ENCODE measurements at regions not wholly inside any gene's neighbourhood (a gene's known extent, or its start where the extent isn't known, plus 50 kb on each side); places are given as distances from the start of the nearest gene placed in this dataset.
"Not testable (repeated sequence)": the region's sequence is repeated elsewhere in the genome, so short reads cannot be mapped to it uniquely, and the experiment has no call there.

GRCh38 chr6:82458705-82459104, 95.1 kb downstream of the TPBG start:
- H3K4me3 ChIP-seq (ENCODE audit: low read length) = no peak overlapping the region
- DNase-seq = no peak
- H3K27ac ChIP-seq (ENCODE audit: low read length) = no peak overlapping the region
- H3K9me2 ChIP-seq (replicated peaks; ENCODE audit: insufficient read depth, low read length) = no peaks in the 10 kb centered on the region
- no peaks in the 10 kb centered on the region for H3K9me3 ChIP-seq (ENCODE audit: low read length)
- no peak overlapping the region for H2AFZ ChIP-seq (ENCODE audit: low read length)
- no peaks in the 10 kb centered on the region for H4K20me1 ChIP-seq (ENCODE audit: insufficient read depth, low read depth, low read length)
- H3K4me1 ChIP-seq (ENCODE audit: low read length) = no peaks in the 10 kb centered on the region
- H3K36me3 ChIP-seq (ENCODE audit: insufficient read depth, low read length) = no peaks in the 10 kb centered on the region
- no peak overlapping the region for H3K9ac ChIP-seq (ENCODE audit: low read length)
- H3K4me2 ChIP-seq (ENCODE audit: low read depth, low read length, poor library complexity, severe bottlenecking) = no peak overlapping the region
- H3K27me3 ChIP-seq (ENCODE audit: low read length) = no peaks in the 10 kb centered on the region
- H3K79me2 ChIP-seq (ENCODE audit: low read length) = no peaks in the 10 kb centered on the region

GRCh38 chr6:82461536-82461935, 97.9 kb downstream of the TPBG start:
- Histone ChIP-seq H3K4me3 (ENCODE audit: low read length) (no peak overlapping the region), H3K79me2 (ENCODE audit: low read length) (no peaks in the 10 kb centered on the region), H4K20me1 (ENCODE audit: insufficient read depth, low read depth, low read length) (no peaks in the 10 kb centered on the region), H3K27me3 (ENCODE audit: low read length) (no peaks in the 10 kb centered on the region), H3K9ac (ENCODE audit: low read length) (no peak overlapping the region), H2AFZ (ENCODE audit: low read length) (no peak overlapping the region), H3K9me2 (replicated peaks; ENCODE audit: insufficient read depth, low read length) (no peaks in the 10 kb centered on the region), H3K4me1 (ENCODE audit: low read length) (no peaks in the 10 kb centered on the region), H3K27ac (ENCODE audit: low read length) (no peak overlapping the region), H3K36me3 (ENCODE audit: insufficient read depth, low read length) (no peaks in the 10 kb centered on the region), H3K9me3 (ENCODE audit: low read length) (no peaks in the 10 kb centered on the region), H3K4me2 (ENCODE audit: low read depth, low read length, poor library complexity, severe bottlenecking) (no peak overlapping the region)
- DNase-seq = no peak

- Histone ChIP-seq H3K4me1 (ENCODE audit: low read length) (no peaks in the 10 kb centered on the region), H3K36me3 (ENCODE audit: insufficient read depth, low read length) (no peaks in the 10 kb centered on the region), H3K79me2 (ENCODE audit: low read length) (no peaks in the 10 kb centered on the region), H3K4me2 (ENCODE audit: low read depth, low read length, poor library complexity, severe bottlenecking) (no peak overlapping the region), H3K9me3 (ENCODE audit: low read length) (no peaks in the 10 kb centered on the region), H3K27me3 (ENCODE audit: low read length) (no peaks in the 10 kb centered on the region), H3K4me3 (ENCODE audit: low read length) (no peak overlapping the region), H4K20me1 (ENCODE audit: insufficient read depth, low read depth, low read length) (no peaks in the 10 kb centered on the region), H3K9ac (ENCODE audit: low read length) (no peak overlapping the region), H2AFZ (ENCODE audit: low read length) (no peak overlapping the region), H3K9me2 (replicated peaks; ENCODE audit: insufficient read depth, low read length) (no peaks in the 10 kb centered on the region), H3K27ac (ENCODE audit: low read length) (no peak overlapping the region)
- DNase-seq = no peak
Measured at GRCh38 chr6:82467338-82467737, 103.7 kb downstream of the TPBG start.

- not testable (repeated sequence) for H3K36me3 ChIP-seq (ENCODE audit: insufficient read depth, low read length); H3K9ac ChIP-seq (ENCODE audit: low read length); H3K4me1 ChIP-seq (ENCODE audit: low read length); H3K27me3 ChIP-seq (ENCODE audit: low read length); DNase-seq; H3K4me3 ChIP-seq (ENCODE audit: low read length); H3K9me3 ChIP-seq (ENCODE audit: low read length); H2AFZ ChIP-seq (ENCODE audit: low read length); H4K20me1 ChIP-seq (ENCODE audit: insufficient read depth, low read depth, low read length); H3K9me2 ChIP-seq (replicated peaks; ENCODE audit: insufficient read depth, low read length); H3K4me2 ChIP-seq (ENCODE audit: low read depth, low read length, poor library complexity, severe bottlenecking); H3K27ac ChIP-seq (ENCODE audit: low read length); H3K79me2 ChIP-seq (ENCODE audit: low read length)
Measured at GRCh38 chr6:82470123-82470522, 106.5 kb downstream of the TPBG start.

GRCh38 chr6:82475106-82475505, 111.5 kb downstream of the TPBG start:
- H3K4me3 ChIP-seq (ENCODE audit: low read length); H4K20me1 ChIP-seq (ENCODE audit: insufficient read depth, low read depth, low read length); H3K9me3 ChIP-seq (ENCODE audit: low read length); H3K4me1 ChIP-seq (ENCODE audit: low read length); DNase-seq; H3K36me3 ChIP-seq (ENCODE audit: insufficient read depth, low read length); H3K4me2 ChIP-seq (ENCODE audit: low read depth, low read length, poor library complexity, severe bottlenecking); H3K79me2 ChIP-seq (ENCODE audit: low read length); H3K9me2 ChIP-seq (replicated peaks; ENCODE audit: insufficient read depth, low read length); H3K27me3 ChIP-seq (ENCODE audit: low read length); H2AFZ ChIP-seq (ENCODE audit: low read length); H3K27ac ChIP-seq (ENCODE audit: low read length); H3K9ac ChIP-seq (ENCODE audit: low read length): not testable (repeated sequence)

GRCh38 chr6:82484001-82484400, 120.4 kb downstream of the TPBG start:
- H4K20me1 ChIP-seq (ENCODE audit: insufficient read depth, low read depth, low read length) = no peaks in the 10 kb centered on the region
- no peak overlapping the region for H3K27ac ChIP-seq (ENCODE audit: low read length)
- no peak overlapping the region for H3K4me2 ChIP-seq (ENCODE audit: low read depth, low read length, poor library complexity, severe bottlenecking)
- no peak overlapping the region for H3K4me3 ChIP-seq (ENCODE audit: low read length)
- no peaks in the 10 kb centered on the region for H3K36me3 ChIP-seq (ENCODE audit: insufficient read depth, low read length)
- H2AFZ ChIP-seq (ENCODE audit: low read length) = no peak overlapping the region
- peaks cover 5% of the 10 kb centered on the region for H3K9me3 ChIP-seq (ENCODE audit: low read length)
- H3K79me2 ChIP-seq (ENCODE audit: low read length) = no peaks in the 10 kb centered on the region
- no peak overlapping the region for H3K9ac ChIP-seq (ENCODE audit: low read length)
- H3K27me3 ChIP-seq (ENCODE audit: low read length) = no peaks in the 10 kb centered on the region
- H3K9me2 ChIP-seq (replicated peaks; ENCODE audit: insufficient read depth, low read length) = no peaks in the 10 kb centered on the region
- no peaks in the 10 kb centered on the region for H3K4me1 ChIP-seq (ENCODE audit: low read length)
- no peak for DNase-seq

- Histone ChIP-seq H3K9me2 (replicated peaks; ENCODE audit: insufficient read depth, low read length) (no peaks in the 10 kb centered on the region), H4K20me1 (ENCODE audit: insufficient read depth, low read depth, low read length) (no peaks in the 10 kb centered on the region), H2AFZ (ENCODE audit: low read length) (no peak overlapping the region), H3K4me3 (ENCODE audit: low read length) (no peak overlapping the region), H3K4me2 (ENCODE audit: low read depth, low read length, poor library complexity, severe bottlenecking) (no peak overlapping the region), H3K9me3 (ENCODE audit: low read length) (peaks cover 5% of the 10 kb centered on the region), H3K27ac (ENCODE audit: low read length) (no peak overlapping the region), H3K36me3 (ENCODE audit: insufficient read depth, low read length) (no peaks in the 10 kb centered on the region), H3K79me2 (ENCODE audit: low read length) (no peaks in the 10 kb centered on the region), H3K27me3 (ENCODE audit: low read length) (no peaks in the 10 kb centered on the region), H3K9ac (ENCODE audit: low read length) (no peak overlapping the region), H3K4me1 (ENCODE audit: low read length) (no peaks in the 10 kb centered on the region)
- DNase-seq = no peak
Measured at GRCh38 chr6:82484737-82485626, 121.4 kb downstream of the TPBG start.

- H3K9me2 ChIP-seq (replicated peaks; ENCODE audit: insufficient read depth, low read length) = no peaks in the 10 kb centered on the region
- H3K4me2 ChIP-seq (ENCODE audit: low read depth, low read length, poor library complexity, severe bottlenecking) = no peak overlapping the region
- H3K4me1 ChIP-seq (ENCODE audit: low read length) = no peaks in the 10 kb centered on the region
- no peak overlapping the region for H3K4me3 ChIP-seq (ENCODE audit: low read length)
- H3K79me2 ChIP-seq (ENCODE audit: low read length) = no peaks in the 10 kb centered on the region
- no peak for DNase-seq
- H3K9ac ChIP-seq (ENCODE audit: low read length) = no peak overlapping the region
- H3K36me3 ChIP-seq (ENCODE audit: insufficient read depth, low read length) = no peaks in the 10 kb centered on the region
- H3K9me3 ChIP-seq (ENCODE audit: low read length) = peaks cover 5% of the 10 kb centered on the region
- no peaks in the 10 kb centered on the region for H4K20me1 ChIP-seq (ENCODE audit: insufficient read depth, low read depth, low read length)
- no peaks in the 10 kb centered on the region for H3K27me3 ChIP-seq (ENCODE audit: low read length)
- H3K27ac ChIP-seq (ENCODE audit: low read length) = no peak overlapping the region
- no peak overlapping the region for H2AFZ ChIP-seq (ENCODE audit: low read length)
Measured at GRCh38 chr6:82487895-82488294, 124.3 kb downstream of the TPBG start.

Measured in Karpas-422 (cell line).